HepG2 (cell line): ENCODE measurements at regions not wholly inside any gene's neighbourhood (a gene's known extent, or its start where the extent isn't known, plus 50 kb on each side); places are given as distances from the start of the nearest gene placed in this dataset.

ENCODE experiments used
- ATAC-seq: fragments of 200-7000 bp; cut with Tn5 transposase; 3 replicates; pipeline ENCODE4 v1.9.1; 2020; ENCODE audit warnings: mild to moderate bottlenecking, moderate library complexity
- BruUV-seq: library from RNA; stranded (reverse); fragments of 400-500 nt; replicated peaks from 2 replicates; lab custom pipeline; 2021; lab: Mats Ljungman, UMichigan
- CTCF ChIA-PET: fragments of 300-600 bp; formaldehyde crosslinking; extraction: SDS; loops from one replicate; lab custom pipeline; 2021; ENCODE audit warnings: low total read pairs, inconsistent platforms, low intra/inter-chr PET ratio; lab: Yijun Ruan, JAX
- POLR2A ChIA-PET: fragments of 350-600 bp; sonication (Branson Sonifier 250); formaldehyde crosslinking; loops from one replicate; lab custom pipeline; 2020; ENCODE audit warnings: antibody characterized with exemption, inconsistent platforms; lab: Yijun Ruan, JAX
- DNase-seq: peaks from one replicate; pipeline ENCODE4 v3.0.0-alpha.2; 2015; ENCODE audit warnings: low spot score
- FAIRE-seq: peaks from 3 replicates; lab custom pipeline; 2011; peaks lifted over from hg19 to GRCh38; lab: Jason Lieb, UNC
- H2AFZ ChIP-seq: one replicate; pipeline ENCODE4 v1.6.1; 2011; ENCODE audit warnings: low read length, inconsistent platforms
- H3K27ac ChIP-seq: fragments of 300-600 bp; 3 replicates; pipeline ENCODE4 v1.8.0; 2011; ENCODE audit warnings: mixed run types, mild to moderate bottlenecking, mixed read lengths, low read length, inconsistent platforms; ENCODE audit not compliant: insufficient read depth; ENCODE audit errors: extremely low read length
- H3K27me3 ChIP-seq, 2 experiments: fragments of 200-600 bp in 1 of 2; 2 replicates in 1 of 2; 3 replicates in 1 of 2; pipeline versions ENCODE4 v1.6.0 to v1.8.0; 2011; ENCODE audit warnings: low read length in 2 of 2, mild to moderate bottlenecking in 2 of 2, moderate library complexity in 2 of 2, inconsistent platforms in 1 of 2; ENCODE audit not compliant: insufficient read depth in 2 of 2, control insufficient read depth in 1 of 2
- H3K36me3 ChIP-seq, 2 experiments: fragments of 200-600 bp in 1 of 2; replicated peaks in 1 of 2; 2 replicates in 1 of 2; 3 replicates in 1 of 2; pipeline versions ENCODE4 v1.5.1 to v1.8.0; 2011; ENCODE audit warnings: low read length in 2 of 2, inconsistent platforms in 1 of 2; ENCODE audit not compliant: insufficient read depth in 2 of 2, control insufficient read depth in 1 of 2
- H3K4me1 ChIP-seq: 2 replicates; pipeline ENCODE4 v1.5.1; 2012; ENCODE audit warnings: low read length, inconsistent platforms; ENCODE audit not compliant: insufficient read depth
- H3K4me2 ChIP-seq: 2 replicates; pipeline ENCODE4 v1.6.0; 2011; ENCODE audit warnings: low read depth, low read length, inconsistent platforms
- H3K4me3 ChIP-seq, 3 experiments: fragments of 200-600 bp in 1 of 3; sonication (generic), shearing (Covaris generic) in 1 of 3; replicated peaks in 1 of 3; 2 replicates each; pipeline ENCODE4 v1.5.1; 2011 to 2016; ENCODE audit warnings: low read length in 3 of 3, inconsistent platforms in 2 of 3, low read depth in 2 of 3, mild to moderate bottlenecking in 2 of 3, control low read depth in 1 of 3, mixed read lengths in 1 of 3; ENCODE audit not compliant: insufficient read depth in 1 of 3
- H3K79me2 ChIP-seq: one replicate; pipeline ENCODE4 v1.6.1; 2011; ENCODE audit warnings: low read length, inconsistent platforms; ENCODE audit not compliant: insufficient read depth
- H3K9ac ChIP-seq: 2 replicates; pipeline ENCODE4 v1.6.0; 2011; ENCODE audit warnings: mild to moderate bottlenecking, low read depth, low read length, inconsistent platforms; ENCODE audit not compliant: insufficient read depth
- H3K9me3 ChIP-seq: 2 replicates; pipeline ENCODE4 v1.5.1; 2012; ENCODE audit warnings: mild to moderate bottlenecking, low read length
- H4K20me1 ChIP-seq: 2 replicates; pipeline ENCODE4 v1.6.0; 2011; ENCODE audit warnings: inconsistent platforms, mild to moderate bottlenecking, low read length, moderate library complexity; ENCODE audit not compliant: insufficient read depth
- ZNF569 ChIP-seq: sonication (generic); formaldehyde crosslinking; IDR thresholded peaks from 2 replicates; pipeline ENCODE4 v1.5.0; 2020; ENCODE audit warnings: mild to moderate bottlenecking, missing genetic modification reagents, moderate library complexity, borderline replicate concordance
- WGBS: methylation state at CpG from one replicate; pipeline ENCODE4 v1.1.6; 2017; ENCODE audit warnings: low lambda C conversion rate; 5-methylcytosine and 5-hydroxymethylcytosine counted together
- in situ Hi-C: cut with HindIII; loops from 2 replicates; pipeline ENCODE4 v1.10.0; 2017; ENCODE audit warnings: low pct_unique_long_range_greater_than_20kb; ENCODE audit not compliant: extremely low pct_ligation_motif_present
- intact Hi-C: fragments of 100-400 bp; cut with micrococcal nuclease; formaldehyde crosslinking; loops from one replicate; pipeline ENCODE4 v1.10.0; 2022; ENCODE audit not compliant: unreplicated experiment
- TF ChIP-seq, protein P1 (sequence below): sonication (generic); formaldehyde crosslinking; IDR thresholded peaks from 2 replicates; pipeline ENCODE4 v1.8.1; 2022; ENCODE audit warnings: mild to moderate bottlenecking, missing genetic modification reagents
- TF ChIP-seq, protein P2 (sequence below): sonication (generic); formaldehyde crosslinking; IDR thresholded peaks from 2 replicates; pipeline ENCODE4 v1.5.0; 2020; ENCODE audit warnings: mild to moderate bottlenecking, missing genetic modification reagents, moderate library complexity
- TF ChIP-seq, protein P3 (sequence below): sonication (generic); formaldehyde crosslinking; IDR thresholded peaks from 2 replicates; pipeline ENCODE4 v1.8.0; 2022; ENCODE audit warnings: mild to moderate bottlenecking, missing genetic modification reagents, moderate library complexity

GRCh38 chr20:57800791-57801430 is 91.1 kb upstream of the PMEPA1 start:
- 30% methylated on average over 17 of the region's 17 CpGs for WGBS
- H4K20me1 ChIP-seq = no peaks in the 10 kb centered on the region
- no peak overlapping the region for H3K9ac ChIP-seq
- H3K79me2 ChIP-seq = no peaks in the 10 kb centered on the region
- FAIRE-seq (no peak), ATAC-seq (no peak), DNase-seq (no peak)
- H3K27ac ChIP-seq = no peak overlapping the region
- ChIA-PET POLR2A (no interaction called here), CTCF (no interaction called here)
- intact Hi-C loops (no loop called here), in situ Hi-C loops (no loop called here)
- peaks cover 1 to 31% of the 10 kb centered on the region in 2 experiments; a peak in 1 of 5 replicates for H3K27me3 ChIP-seq
- no peak overlapping the region for H3K4me2 ChIP-seq
- no peak overlapping the region for H3K4me3 ChIP-seq
- H3K4me1 ChIP-seq = no peaks in the 10 kb centered on the region
- no TSS peak for BruUV-seq
- H3K36me3 ChIP-seq = no peaks in the 10 kb centered on the region
- TF ChIP-seq, protein P1, sequence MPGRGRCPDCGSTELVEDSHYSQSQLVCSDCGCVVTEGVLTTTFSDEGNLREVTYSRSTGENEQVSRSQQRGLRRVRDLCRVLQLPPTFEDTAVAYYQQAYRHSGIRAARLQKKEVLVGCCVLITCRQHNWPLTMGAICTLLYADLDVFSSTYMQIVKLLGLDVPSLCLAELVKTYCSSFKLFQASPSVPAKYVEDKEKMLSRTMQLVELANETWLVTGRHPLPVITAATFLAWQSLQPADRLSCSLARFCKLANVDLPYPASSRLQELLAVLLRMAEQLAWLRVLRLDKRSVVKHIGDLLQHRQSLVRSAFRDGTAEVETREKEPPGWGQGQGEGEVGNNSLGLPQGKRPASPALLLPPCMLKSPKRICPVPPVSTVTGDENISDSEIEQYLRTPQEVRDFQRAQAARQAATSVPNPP (CRISPR knock-in tag) = no peak
- H2AFZ ChIP-seq = no peak overlapping the region
- no peaks in the 10 kb centered on the region for H3K9me3 ChIP-seq

DNA sequence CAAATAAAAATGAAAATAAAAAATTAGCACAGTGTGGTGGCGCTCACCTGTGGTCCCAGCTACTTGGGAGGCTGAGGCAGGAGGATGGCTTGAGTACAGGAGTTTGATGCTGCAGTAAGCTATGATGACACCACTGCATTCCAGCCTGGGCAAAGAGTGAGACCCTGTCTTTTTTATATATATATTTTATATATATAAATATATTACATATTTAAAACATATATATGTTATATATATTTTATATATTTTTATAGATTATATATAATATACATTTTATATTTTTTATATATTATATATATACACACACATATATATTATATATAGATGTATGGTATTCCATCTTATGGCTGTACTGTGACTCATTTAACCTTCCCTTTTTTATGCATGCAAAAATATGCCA is 87.6 kb upstream of the PMEPA1 start:
- 13% methylated on average over 1 of the region's 1 CpG for WGBS
- no peak for TF ChIP-seq ZNF569 (CRISPR knock-in tag)
- TF ChIP-seq, protein P2, sequence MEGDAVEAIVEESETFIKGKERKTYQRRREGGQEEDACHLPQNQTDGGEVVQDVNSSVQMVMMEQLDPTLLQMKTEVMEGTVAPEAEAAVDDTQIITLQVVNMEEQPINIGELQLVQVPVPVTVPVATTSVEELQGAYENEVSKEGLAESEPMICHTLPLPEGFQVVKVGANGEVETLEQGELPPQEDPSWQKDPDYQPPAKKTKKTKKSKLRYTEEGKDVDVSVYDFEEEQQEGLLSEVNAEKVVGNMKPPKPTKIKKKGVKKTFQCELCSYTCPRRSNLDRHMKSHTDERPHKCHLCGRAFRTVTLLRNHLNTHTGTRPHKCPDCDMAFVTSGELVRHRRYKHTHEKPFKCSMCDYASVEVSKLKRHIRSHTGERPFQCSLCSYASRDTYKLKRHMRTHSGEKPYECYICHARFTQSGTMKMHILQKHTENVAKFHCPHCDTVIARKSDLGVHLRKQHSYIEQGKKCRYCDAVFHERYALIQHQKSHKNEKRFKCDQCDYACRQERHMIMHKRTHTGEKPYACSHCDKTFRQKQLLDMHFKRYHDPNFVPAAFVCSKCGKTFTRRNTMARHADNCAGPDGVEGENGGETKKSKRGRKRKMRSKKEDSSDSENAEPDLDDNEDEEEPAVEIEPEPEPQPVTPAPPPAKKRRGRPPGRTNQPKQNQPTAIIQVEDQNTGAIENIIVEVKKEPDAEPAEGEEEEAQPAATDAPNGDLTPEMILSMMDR (CRISPR knock-in tag) = no peak
- TF ChIP-seq, protein P3, sequence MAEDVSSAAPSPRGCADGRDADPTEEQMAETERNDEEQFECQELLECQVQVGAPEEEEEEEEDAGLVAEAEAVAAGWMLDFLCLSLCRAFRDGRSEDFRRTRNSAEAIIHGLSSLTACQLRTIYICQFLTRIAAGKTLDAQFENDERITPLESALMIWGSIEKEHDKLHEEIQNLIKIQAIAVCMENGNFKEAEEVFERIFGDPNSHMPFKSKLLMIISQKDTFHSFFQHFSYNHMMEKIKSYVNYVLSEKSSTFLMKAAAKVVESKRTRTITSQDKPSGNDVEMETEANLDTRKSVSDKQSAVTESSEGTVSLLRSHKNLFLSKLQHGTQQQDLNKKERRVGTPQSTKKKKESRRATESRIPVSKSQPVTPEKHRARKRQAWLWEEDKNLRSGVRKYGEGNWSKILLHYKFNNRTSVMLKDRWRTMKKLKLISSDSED (CRISPR knock-in tag) = no peak
- peaks cover 5 to 40% of the 10 kb centered on the region in 2 experiments for H3K27me3 ChIP-seq
- FAIRE-seq = no peak
- no peak for DNase-seq
- no peak for ATAC-seq
- H3K4me3 ChIP-seq = no peak overlapping the region
- no peak overlapping the region for H2AFZ ChIP-seq
- BruUV-seq = no TSS peak
- no peaks in the 10 kb centered on the region for H3K36me3 ChIP-seq
- H3K27ac ChIP-seq = no peak overlapping the region
- H3K9me3 ChIP-seq = no peaks in the 10 kb centered on the region
- in situ Hi-C loops (no loop called here), intact Hi-C loops (no loop called here)
- peaks cover 8% of the 10 kb centered on the region; the same call in 1 of the 2 replicates for H3K4me1 ChIP-seq
- H3K79me2 ChIP-seq = no peaks in the 10 kb centered on the region
- H4K20me1 ChIP-seq = no peaks in the 10 kb centered on the region
- no peak overlapping the region for H3K9ac ChIP-seq
- no peak overlapping the region for H3K4me2 ChIP-seq
- ChIA-PET CTCF (no interaction called here), POLR2A (no interaction called here)
